GM21528 (cell line): ENCODE measurements at regions not wholly inside any gene's neighbourhood (a gene's known extent, or its start where the extent isn't known, plus 50 kb on each side); places are given as distances from the start of the nearest gene placed in this dataset.
"Not testable (repeated sequence)": the region's sequence is repeated elsewhere in the genome, so short reads cannot be mapped to it uniquely, and the experiment has no call there.

ENCODE experiments used
- ATAC-seq: cut with Tn5 transposase; IDR thresholded peaks from one replicate; pipeline ENCODE4 v1.9.1; 2021; ENCODE audit warnings: mild to moderate bottlenecking, moderate library complexity; ENCODE audit not compliant: unreplicated experiment, low FRiP score

GRCh38 chr2:239667431-239667985 is 266.7 kb upstream of the HDAC4 start:
- no peak for ATAC-seq

- no peak for ATAC-seq
Observed at GRCh38 chr2:239666855-239667376, 266.1 kb upstream of the HDAC4 start.

DNA sequence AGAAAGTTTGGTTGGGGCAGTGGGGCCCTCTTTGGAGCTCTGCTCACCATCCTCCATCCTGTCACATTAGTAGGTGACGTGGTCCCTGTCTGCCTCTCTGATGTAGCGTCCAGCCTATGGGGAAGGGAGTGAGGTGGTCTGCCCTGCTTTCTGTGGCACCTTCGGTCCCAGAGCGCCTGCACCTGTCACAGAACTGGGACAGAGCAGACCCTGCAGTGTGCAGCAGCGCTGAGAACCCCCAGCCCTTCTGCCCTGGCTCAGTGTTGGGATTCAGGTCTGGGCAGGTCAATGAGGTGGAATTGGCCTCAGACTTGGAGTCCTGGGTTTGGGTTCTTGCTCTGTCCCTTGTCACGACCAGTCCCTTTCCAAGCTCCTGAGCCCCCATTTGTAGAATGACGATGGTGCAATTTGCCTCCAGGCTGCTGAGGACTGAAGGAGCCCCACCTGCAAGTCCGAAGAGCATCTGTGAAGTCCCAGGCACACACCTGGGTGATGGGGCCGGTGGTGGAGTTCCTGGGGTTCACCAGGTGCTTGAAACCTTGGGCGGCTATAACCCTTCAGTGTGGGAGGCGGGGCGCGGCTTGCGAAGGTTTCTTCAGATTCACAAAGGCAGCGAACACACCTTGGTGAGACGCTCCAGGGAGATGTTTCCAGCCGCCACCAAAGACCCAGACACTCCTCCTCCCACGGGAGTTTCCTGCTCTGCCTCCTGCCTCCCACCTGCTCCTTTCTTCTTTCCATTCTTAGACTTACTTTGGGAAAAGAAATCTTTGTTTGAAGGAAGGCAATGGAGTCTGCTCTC is 265.4 kb upstream of the HDAC4 start:
- ATAC-seq = no peak

- no peak for ATAC-seq
Observed at GRCh38 chr2:239664216-239664810, 263.5 kb upstream of the HDAC4 start.

- ATAC-seq = no peak
Observed at GRCh38 chr2:239663364-239663924, 262.6 kb upstream of the HDAC4 start.

DNA sequence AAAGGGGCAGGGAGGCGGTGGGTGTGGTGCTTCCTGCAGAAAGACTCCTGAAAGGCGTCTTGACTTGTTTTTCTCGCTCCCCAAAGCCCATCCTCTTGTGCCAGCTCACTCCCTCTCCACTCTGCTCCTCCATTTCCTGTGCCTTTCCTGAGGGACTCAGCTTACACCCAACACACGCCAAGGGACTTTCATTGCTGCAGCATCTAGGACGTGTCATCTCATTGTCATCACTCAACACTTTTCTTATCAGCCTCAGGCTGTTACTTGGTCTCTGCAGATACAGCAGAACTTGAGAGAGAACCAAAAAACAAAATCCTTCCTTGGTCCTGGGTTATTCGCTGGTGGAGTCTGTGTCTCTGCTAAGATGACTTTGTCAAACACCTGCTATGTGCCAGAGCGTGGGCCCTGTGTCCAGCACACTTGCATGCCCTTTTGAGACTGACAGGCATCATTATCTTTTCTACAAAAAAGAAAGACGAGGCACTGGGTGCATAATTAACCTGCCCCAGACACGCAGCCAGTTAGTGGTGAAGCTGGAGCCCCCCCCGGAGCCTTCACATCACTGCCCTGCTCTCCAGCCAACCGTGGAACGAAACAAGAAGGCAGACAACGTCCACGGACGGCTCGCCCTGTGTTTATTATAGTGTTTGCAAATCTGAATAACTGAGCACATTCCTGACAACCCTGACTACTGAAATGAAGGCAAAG is 261.7 kb upstream of the HDAC4 start:
- ATAC-seq = no peak

DNA sequence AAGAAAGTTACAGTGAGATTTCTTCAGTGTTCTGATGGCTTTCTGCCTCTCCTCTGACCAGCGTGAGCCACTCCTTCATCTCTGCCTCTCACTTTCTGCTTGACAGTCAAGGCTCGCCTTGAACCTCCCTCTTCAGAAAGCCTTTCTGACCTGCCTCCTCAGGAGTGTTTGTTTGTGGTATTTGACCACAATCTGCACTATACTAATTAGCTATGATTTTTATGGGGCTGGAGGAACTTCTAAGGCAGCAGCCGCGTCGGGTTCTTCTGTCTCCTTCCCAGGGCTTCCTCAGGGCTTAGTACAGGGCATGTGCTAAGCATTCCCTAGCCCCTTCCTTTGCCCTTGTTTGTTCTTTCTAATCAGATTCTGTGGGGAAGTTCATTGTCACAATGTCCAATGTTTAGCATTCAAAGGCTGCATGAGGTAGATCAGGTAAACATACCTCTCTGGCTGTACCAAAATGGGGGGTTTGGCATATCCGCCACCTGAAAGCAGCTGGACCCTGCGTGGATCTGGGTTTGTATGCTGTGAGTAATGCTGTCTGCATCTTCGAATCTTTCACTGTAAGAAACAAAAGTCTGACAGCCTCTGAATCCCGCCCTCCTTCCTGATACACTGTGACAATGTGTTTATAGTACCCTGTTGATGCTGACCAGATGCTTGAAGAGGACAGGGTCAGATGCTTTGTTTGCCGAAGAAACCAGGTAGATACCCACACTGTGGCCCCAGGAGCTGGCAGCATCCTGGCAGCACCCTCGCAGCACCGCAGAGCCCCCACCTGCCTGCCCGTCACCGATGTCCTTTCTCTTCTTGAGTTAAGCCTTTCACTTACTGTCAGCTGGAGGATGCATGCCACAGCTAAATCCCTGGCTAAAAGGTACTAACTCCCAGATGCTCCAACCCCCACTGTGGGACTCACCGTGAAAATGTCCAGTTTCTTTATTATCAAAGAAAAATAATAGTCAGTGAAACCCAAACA is 260.8 kb upstream of the HDAC4 start:
- no peak for ATAC-seq

DNA sequence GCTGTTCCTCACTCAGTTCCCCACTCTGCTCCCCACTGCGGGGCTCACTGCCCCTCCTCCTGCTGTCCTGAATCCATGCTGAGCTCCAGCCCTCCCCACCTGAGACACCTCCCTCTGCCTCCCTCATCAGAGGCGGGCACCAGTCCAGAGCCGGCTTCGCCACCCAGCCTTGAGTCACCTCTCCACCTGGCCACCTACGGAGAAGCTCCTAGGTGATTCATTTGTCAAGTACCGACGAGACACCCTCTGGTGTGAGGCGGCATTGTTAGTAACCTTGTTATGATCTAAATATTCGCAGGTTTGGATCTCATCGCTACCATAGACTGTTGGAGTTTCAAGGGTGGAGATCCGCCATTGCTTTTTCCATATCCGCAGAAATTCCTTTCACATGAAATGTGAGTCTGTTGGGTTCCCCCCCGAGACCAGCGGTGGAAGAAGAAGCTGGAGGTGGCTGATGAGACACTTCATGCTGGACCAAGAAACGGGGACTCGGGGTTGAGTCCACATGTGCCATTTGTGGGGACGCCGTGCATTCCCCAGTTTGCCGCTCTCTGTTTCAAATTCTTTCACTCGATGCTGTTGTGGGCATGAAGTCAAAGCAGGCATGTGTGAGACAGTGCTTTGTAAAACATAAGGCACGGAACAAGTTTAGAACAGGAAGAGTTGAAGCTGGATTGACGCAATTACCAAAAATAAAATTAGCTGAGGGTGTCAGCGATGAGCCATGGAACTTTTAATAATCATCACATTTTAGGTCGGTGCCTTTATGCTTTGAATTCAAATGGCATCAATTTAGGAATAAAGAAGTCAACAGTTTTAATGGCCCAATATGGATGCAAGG is 259.8 kb upstream of the HDAC4 start:
- no peak for ATAC-seq

DNA sequence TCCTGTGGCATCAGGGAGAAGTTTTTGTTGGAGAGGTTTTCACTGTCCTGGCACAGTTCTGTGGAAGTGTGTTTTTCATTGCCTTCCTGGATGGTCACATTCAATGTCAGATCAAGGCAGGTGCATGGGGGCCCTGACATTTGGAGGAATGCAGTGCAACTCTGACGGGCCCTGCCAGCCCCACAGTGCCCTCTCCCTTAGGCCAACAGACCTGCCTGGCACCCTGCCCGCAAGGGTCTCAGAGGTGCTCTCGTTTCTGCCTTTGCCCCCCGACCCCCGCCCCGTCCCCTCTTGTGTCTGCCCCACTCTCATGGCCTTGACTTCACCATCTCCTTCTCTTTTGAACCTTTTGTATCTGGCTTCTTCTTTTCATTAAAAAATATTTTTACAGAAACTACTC is 257.2 kb upstream of the HDAC4 start:
- ATAC-seq = no peak

GRCh38 chr2:239657236-239657635 is 256.4 kb upstream of the HDAC4 start:
- no peak for ATAC-seq

GRCh38 chr2:239654266-239654665 is 253.4 kb upstream of the HDAC4 start:
- ATAC-seq = no peak

- ATAC-seq = no peak
Observed at GRCh38 chr2:239651859-239652258, 251.0 kb upstream of the HDAC4 start.

- no peak for ATAC-seq
Observed at GRCh38 chr2:239650674-239651073, 249.9 kb upstream of the HDAC4 start.

DNA sequence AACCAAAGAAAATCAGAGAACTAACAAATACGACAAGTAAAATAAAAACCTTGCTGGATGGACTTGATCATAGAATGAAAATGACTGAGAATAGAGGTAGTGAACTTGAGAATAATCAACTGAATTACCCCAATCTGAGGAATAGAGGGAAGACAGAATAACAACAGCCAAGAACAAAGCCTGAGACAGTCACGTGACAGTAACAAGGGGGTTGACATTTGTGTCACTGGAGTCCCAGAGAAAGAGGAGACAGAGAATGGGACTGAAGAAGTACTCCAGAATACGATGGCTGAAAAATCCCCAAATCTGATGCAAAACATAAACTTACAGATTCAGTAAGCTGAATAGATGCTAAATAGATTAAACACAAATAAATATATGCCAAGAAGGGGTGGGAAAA is 248.5 kb upstream of the HDAC4 start:
- ATAC-seq = no peak

GRCh38 chr2:239648607-239649006 is 247.8 kb upstream of the HDAC4 start:
- no peak for ATAC-seq

GRCh38 chr2:239647052-239647819 is 246.4 kb upstream of the HDAC4 start:
- no peak for ATAC-seq

DNA sequence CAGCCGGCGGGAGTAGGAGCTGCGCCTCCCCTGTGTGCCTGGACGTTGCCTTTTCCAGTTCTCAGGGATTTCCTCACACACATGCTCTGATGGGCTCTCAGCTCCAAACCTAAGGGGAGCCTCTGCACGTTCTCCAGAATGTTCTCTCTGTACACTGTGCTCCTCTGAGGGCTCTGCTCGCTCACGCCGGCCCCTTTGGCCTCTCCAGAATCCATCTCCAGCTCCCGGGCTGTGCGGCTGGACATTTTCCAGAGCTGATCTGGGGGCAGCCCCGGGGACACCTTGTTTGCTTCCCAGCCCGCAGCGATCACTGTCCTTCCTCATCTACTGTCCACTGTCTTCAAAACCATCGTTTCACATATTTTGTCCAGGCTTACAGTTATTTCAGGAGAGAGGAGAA is 245.4 kb upstream of the HDAC4 start:
- no peak for ATAC-seq

GRCh38 chr2:239644594-239644993 is 243.8 kb upstream of the HDAC4 start:
- not testable (repeated sequence) for ATAC-seq
